ENCODE measurements at regions not wholly inside any gene's neighbourhood (a gene's known extent, or its start where the extent isn't known, plus 50 kb on each side); places are given as distances from the start of the nearest gene placed in this dataset.

DNA sequence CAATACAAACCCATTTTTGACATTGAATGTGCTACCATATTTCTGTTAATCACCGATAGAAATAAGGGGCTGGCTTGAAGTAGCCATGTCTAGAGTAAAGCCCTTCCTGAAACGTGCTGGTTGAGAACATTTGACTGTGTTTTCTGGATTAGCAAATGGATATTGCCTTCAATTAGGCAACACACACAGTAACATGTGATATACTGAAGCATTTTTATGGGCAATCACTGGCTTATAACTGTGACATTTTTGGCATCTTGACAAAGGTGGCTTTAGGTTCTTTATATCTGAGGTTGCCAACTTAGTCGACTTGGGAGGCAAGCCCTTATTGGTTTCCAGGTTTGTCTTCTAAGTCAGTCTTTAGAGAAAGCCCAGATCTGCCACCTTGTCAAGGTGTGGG lies 292.9 kb downstream of the BTBD3 start:
- Histone ChIP-seq H3K27me3 (no peaks in the 10 kb centered on the region), H3K4me3 (no peak overlapping the region), H3K9me3 (no peaks in the 10 kb centered on the region), H3K27ac (no peak overlapping the region), H3K36me3 (no peaks in the 10 kb centered on the region), H3K4me1 (no peaks in the 10 kb centered on the region)
- 72 to 75% methylated on average over 3 of the region's 3 CpGs for WGBS, 2 donors
- DNase-seq (no peak), ATAC-seq (no peak), FAIRE-seq (no peak)
- intact Hi-C loops (cut with DNase I): loop anchor here in 1 of 3 donors (10.0 kb wide), 1 partner anchor 186 kb away; no protein-coding TSS in a partner anchor
- TF ChIP-seq, protein P1, sequence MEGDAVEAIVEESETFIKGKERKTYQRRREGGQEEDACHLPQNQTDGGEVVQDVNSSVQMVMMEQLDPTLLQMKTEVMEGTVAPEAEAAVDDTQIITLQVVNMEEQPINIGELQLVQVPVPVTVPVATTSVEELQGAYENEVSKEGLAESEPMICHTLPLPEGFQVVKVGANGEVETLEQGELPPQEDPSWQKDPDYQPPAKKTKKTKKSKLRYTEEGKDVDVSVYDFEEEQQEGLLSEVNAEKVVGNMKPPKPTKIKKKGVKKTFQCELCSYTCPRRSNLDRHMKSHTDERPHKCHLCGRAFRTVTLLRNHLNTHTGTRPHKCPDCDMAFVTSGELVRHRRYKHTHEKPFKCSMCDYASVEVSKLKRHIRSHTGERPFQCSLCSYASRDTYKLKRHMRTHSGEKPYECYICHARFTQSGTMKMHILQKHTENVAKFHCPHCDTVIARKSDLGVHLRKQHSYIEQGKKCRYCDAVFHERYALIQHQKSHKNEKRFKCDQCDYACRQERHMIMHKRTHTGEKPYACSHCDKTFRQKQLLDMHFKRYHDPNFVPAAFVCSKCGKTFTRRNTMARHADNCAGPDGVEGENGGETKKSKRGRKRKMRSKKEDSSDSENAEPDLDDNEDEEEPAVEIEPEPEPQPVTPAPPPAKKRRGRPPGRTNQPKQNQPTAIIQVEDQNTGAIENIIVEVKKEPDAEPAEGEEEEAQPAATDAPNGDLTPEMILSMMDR (IDR thresholded peaks at IDR 0.05): no peak

DNA sequence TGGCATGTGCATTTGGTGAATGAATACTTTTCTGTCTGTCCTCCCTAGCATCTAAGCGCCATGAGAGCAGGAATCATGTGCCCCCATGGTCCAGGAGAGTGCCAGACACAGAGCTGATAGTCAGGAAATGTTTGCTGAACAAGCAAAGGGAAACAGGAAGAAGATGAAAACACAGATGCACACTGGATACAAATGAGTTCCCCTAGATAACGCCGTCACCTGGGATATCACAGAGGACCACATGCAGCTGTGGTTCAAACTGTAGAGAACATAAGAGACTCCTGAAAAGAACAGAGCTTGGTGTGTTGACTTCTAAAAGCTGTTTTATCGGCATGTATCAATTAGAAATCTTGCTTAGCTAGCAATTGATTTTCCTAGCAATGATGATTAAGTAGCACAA lies 293.7 kb downstream of the BTBD3 start:
- ATAC-seq: no peak
- no peaks in the 10 kb centered on the region for H3K4me1 ChIP-seq
- WGBS, 2 donors: 54 to 64% methylated on average over 4 of the region's 4 CpGs

DNA sequence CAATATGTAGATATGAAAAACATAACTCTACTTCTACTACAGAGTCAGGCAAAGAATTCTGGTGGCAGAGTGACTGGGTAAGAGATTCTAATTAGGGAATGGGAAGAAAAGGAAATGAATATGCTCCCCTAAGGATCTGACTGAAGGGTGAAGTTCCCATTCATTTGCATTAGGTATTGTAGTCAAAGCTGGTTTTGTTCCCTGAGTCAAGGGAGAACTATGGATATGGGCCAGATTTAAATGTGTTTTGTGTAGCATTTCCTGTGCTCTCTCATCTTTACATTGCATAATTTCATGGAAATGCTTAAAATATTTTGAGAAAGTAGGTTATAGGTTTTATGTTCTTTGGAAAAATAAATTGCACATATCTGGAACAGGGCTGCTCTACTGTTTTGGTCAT lies 299.7 kb downstream of the BTBD3 start:
- no peak for FAIRE-seq
- H3K9me3 ChIP-seq: no peaks in the 10 kb centered on the region
- H3K4me3 ChIP-seq: no peak overlapping the region
- no peak overlapping the region for H3K27ac ChIP-seq
- intact Hi-C loops (cut with DNase I): loop anchor here in 1 of 3 donors (10.0 kb wide), 1 partner anchor 193 kb away; no protein-coding TSS in a partner anchor
- no peak for ATAC-seq
- TF ChIP-seq, protein P1 (IDR thresholded peaks at IDR 0.05): no peak
- no peaks in the 10 kb centered on the region for H3K27me3 ChIP-seq
- DNase-seq: no peak
- no peaks in the 10 kb centered on the region for H3K4me1 ChIP-seq
- no peaks in the 10 kb centered on the region for H3K36me3 ChIP-seq

More for the DNA sequence above, 293.7 kb downstream of the BTBD3 start:
- FAIRE-seq (no peak), DNase-seq (no peak)
- Histone ChIP-seq H3K36me3 (no peaks in the 10 kb centered on the region), H3K27ac (no peak overlapping the region), H3K27me3 (no peaks in the 10 kb centered on the region), H3K4me3 (no peak overlapping the region), H3K9me3 (no peaks in the 10 kb centered on the region)
- TF ChIP-seq, protein P1 (IDR thresholded peaks at IDR 0.05): no peak
- intact Hi-C loops (cut with DNase I): loop anchor here in 1 of 3 donors (10.0 kb wide), 1 partner anchor 187 kb away; no protein-coding TSS in a partner anchor

DNA sequence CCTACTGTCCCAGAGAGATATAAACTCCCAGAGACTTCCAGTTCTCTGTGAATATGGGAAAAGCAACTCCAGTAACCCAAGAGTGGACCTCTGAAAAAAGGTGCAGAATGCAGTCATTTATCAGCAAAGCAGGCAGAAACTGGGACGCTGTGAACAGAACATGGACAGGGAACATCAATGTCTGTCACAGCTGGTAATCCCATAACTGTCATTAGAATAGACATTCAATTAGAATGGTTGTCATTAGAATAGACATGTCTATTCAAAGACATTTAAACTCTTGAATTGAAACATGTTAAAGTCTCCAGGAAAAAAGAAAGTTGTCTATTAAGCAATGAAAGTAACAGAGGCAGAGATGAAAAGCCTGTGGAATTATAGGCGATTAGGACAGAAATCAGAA lies 302.1 kb downstream of the BTBD3 start:
- Histone ChIP-seq H3K4me1 (no peaks in the 10 kb centered on the region), H3K36me3 (no peaks in the 10 kb centered on the region), H3K27ac (no peak overlapping the region), H3K4me3 (no peak overlapping the region), H3K9me3 (no peaks in the 10 kb centered on the region), H3K27me3 (no peaks in the 10 kb centered on the region)
- ATAC-seq: no peak
- 59 to 64% methylated on average over 2 of the region's 2 CpGs for WGBS, 2 donors
- DNase-seq: no peak
- intact Hi-C loops (cut with DNase I): loop anchor here in 1 of 3 donors (10.0 kb wide), 1 partner anchor 195 kb away; no protein-coding TSS in a partner anchor
- TF ChIP-seq, protein P1 (IDR thresholded peaks at IDR 0.05): no peak
- FAIRE-seq: no peak

DNA sequence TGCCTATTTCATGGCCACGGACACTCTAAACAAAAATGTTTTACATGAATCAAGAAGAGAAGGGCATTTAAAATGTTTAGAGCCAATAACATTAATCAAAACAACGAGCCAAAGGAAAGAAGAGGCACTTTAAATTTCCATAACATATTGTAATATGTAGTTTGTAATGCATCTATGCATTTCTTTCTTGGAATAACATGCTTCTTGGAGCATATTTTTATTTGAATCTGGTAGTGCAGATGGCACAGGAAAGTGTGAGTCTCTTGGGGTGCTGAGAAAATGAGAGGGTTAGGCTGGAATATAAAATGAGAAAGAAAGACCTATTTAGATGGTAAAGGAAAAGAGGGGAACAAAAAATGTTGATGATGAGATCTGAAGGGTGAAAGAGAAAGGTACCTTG lies 305.4 kb downstream of the BTBD3 start:
- ATAC-seq (no peak), FAIRE-seq (no peak), DNase-seq (no peak)
- intact Hi-C loops (cut with DNase I): no loop called here
- Histone ChIP-seq H3K27ac (no peak overlapping the region), H3K27me3 (no peaks in the 10 kb centered on the region), H3K4me1 (no peaks in the 10 kb centered on the region), H3K4me3 (no peak overlapping the region), H3K9me3 (no peaks in the 10 kb centered on the region), H3K36me3 (no peaks in the 10 kb centered on the region)
- WGBS, 2 donors: 59 to 65% methylated on average over 2 of the region's 2 CpGs
- TF ChIP-seq, protein P1 (IDR thresholded peaks at IDR 0.05): no peak
